HepG2 (cell line): ENCODE measurements at regions not wholly inside any gene's neighbourhood (a gene's known extent, or its start where the extent isn't known, plus 50 kb on each side); places are given as distances from the start of the nearest gene placed in this dataset.

Experiments used
- ATAC-seq: fragments of 200-7000 bp; cut with Tn5 transposase; 3 replicates; pipeline ENCODE4 v1.9.1; 2020; ENCODE audit warnings: mild to moderate bottlenecking, moderate library complexity
- BruUV-seq: library from RNA; stranded (reverse); fragments of 400-500 nt; replicated peaks from 2 replicates; lab custom pipeline; 2021; lab: Mats Ljungman, UMichigan
- CTCF ChIA-PET: fragments of 300-600 bp; formaldehyde crosslinking; extraction: SDS; loops from one replicate; lab custom pipeline; 2021; ENCODE audit warnings: low total read pairs, inconsistent platforms, low intra/inter-chr PET ratio; lab: Yijun Ruan, JAX
- POLR2A ChIA-PET: fragments of 350-600 bp; sonication (Branson Sonifier 250); formaldehyde crosslinking; loops from one replicate; lab custom pipeline; 2020; ENCODE audit warnings: antibody characterized with exemption, inconsistent platforms; lab: Yijun Ruan, JAX
- DNase-seq: peaks from one replicate; pipeline ENCODE4 v3.0.0-alpha.2; 2015; ENCODE audit warnings: low spot score
- FAIRE-seq: peaks from 3 replicates; lab custom pipeline; 2011; peaks lifted over from hg19 to GRCh38; lab: Jason Lieb, UNC
- H2AFZ ChIP-seq: one replicate; pipeline ENCODE4 v1.6.1; 2011; ENCODE audit warnings: low read length, inconsistent platforms
- H3K27ac ChIP-seq: fragments of 300-600 bp; 3 replicates; pipeline ENCODE4 v1.8.0; 2011; ENCODE audit warnings: mixed run types, mild to moderate bottlenecking, mixed read lengths, low read length, inconsistent platforms; ENCODE audit not compliant: insufficient read depth; ENCODE audit errors: extremely low read length
- H3K27me3 ChIP-seq, 2 experiments: fragments of 200-600 bp in 1 of 2; 2 replicates in 1 of 2; 3 replicates in 1 of 2; pipeline versions ENCODE4 v1.6.0 to v1.8.0; 2011; ENCODE audit warnings: low read length in 2 of 2, mild to moderate bottlenecking in 2 of 2, moderate library complexity in 2 of 2, inconsistent platforms in 1 of 2; ENCODE audit not compliant: insufficient read depth in 2 of 2, control insufficient read depth in 1 of 2
- H3K36me3 ChIP-seq, 2 experiments: fragments of 200-600 bp in 1 of 2; replicated peaks in 1 of 2; 2 replicates in 1 of 2; 3 replicates in 1 of 2; pipeline versions ENCODE4 v1.5.1 to v1.8.0; 2011; ENCODE audit warnings: low read length in 2 of 2, inconsistent platforms in 1 of 2; ENCODE audit not compliant: insufficient read depth in 2 of 2, control insufficient read depth in 1 of 2
- H3K4me1 ChIP-seq: 2 replicates; pipeline ENCODE4 v1.5.1; 2012; ENCODE audit warnings: low read length, inconsistent platforms; ENCODE audit not compliant: insufficient read depth
- H3K4me2 ChIP-seq: 2 replicates; pipeline ENCODE4 v1.6.0; 2011; ENCODE audit warnings: low read depth, low read length, inconsistent platforms
- H3K4me3 ChIP-seq, 3 experiments: fragments of 200-600 bp in 1 of 3; sonication (generic), shearing (Covaris generic) in 1 of 3; replicated peaks in 1 of 3; 2 replicates each; pipeline ENCODE4 v1.5.1; 2011 to 2016; ENCODE audit warnings: low read length in 3 of 3, inconsistent platforms in 2 of 3, low read depth in 2 of 3, mild to moderate bottlenecking in 2 of 3, control low read depth in 1 of 3, mixed read lengths in 1 of 3; ENCODE audit not compliant: insufficient read depth in 1 of 3
- H3K79me2 ChIP-seq: one replicate; pipeline ENCODE4 v1.6.1; 2011; ENCODE audit warnings: low read length, inconsistent platforms; ENCODE audit not compliant: insufficient read depth
- H3K9ac ChIP-seq: 2 replicates; pipeline ENCODE4 v1.6.0; 2011; ENCODE audit warnings: mild to moderate bottlenecking, low read depth, low read length, inconsistent platforms; ENCODE audit not compliant: insufficient read depth
- H3K9me3 ChIP-seq: 2 replicates; pipeline ENCODE4 v1.5.1; 2012; ENCODE audit warnings: mild to moderate bottlenecking, low read length
- H4K20me1 ChIP-seq: 2 replicates; pipeline ENCODE4 v1.6.0; 2011; ENCODE audit warnings: inconsistent platforms, mild to moderate bottlenecking, low read length, moderate library complexity; ENCODE audit not compliant: insufficient read depth
- CCDC6 ChIP-seq: sonication (generic); formaldehyde crosslinking; IDR thresholded peaks from 2 replicates; pipeline ENCODE4 v1.8.1; 2022; ENCODE audit warnings: mild to moderate bottlenecking, missing genetic modification reagents, moderate library complexity
- EZH2 ChIP-seq: conservative IDR thresholded peaks from 2 replicates; pipeline ENCODE4 v1.6.1; 2012; ENCODE audit warnings: mild to moderate bottlenecking, low read depth, low read length, moderate library complexity
- KAT8 ChIP-seq: IDR thresholded peaks from 2 replicates; pipeline ENCODE4 v1.6.1; 2016; ENCODE audit warnings: missing genetic modification reagents, missing compliant biosample characterization
- KLF6 ChIP-seq: IDR thresholded peaks from 2 replicates; pipeline ENCODE4 v1.8.0; 2016; ENCODE audit warnings: missing biosample characterization, missing genetic modification reagents
- MTF1 ChIP-seq: sonication (generic); formaldehyde crosslinking; IDR thresholded peaks from 2 replicates; pipeline ENCODE4 v1.5.0; 2020; ENCODE audit warnings: missing genetic modification reagents
- TBX2 ChIP-seq: sonication (generic); formaldehyde crosslinking; IDR thresholded peaks from 2 replicates; pipeline ENCODE4 v1.5.0; 2020; ENCODE audit warnings: missing genetic modification reagents, mild to moderate bottlenecking, borderline replicate concordance
- YEATS2 ChIP-seq: sonication (generic); formaldehyde crosslinking; IDR thresholded peaks from 2 replicates; pipeline ENCODE4 v1.4.0; 2020; ENCODE audit warnings: missing genetic modification reagents, borderline replicate concordance
- ZNF615 ChIP-seq: sonication (generic); formaldehyde crosslinking; IDR thresholded peaks from 2 replicates; pipeline ENCODE4 v1.5.0; 2020; ENCODE audit warnings: mild to moderate bottlenecking, missing genetic modification reagents, borderline replicate concordance
- WGBS: methylation state at CpG from one replicate; pipeline ENCODE4 v1.1.6; 2017; ENCODE audit warnings: low lambda C conversion rate; 5-methylcytosine and 5-hydroxymethylcytosine counted together
- in situ Hi-C: cut with HindIII; loops from 2 replicates; pipeline ENCODE4 v1.10.0; 2017; ENCODE audit warnings: low pct_unique_long_range_greater_than_20kb; ENCODE audit not compliant: extremely low pct_ligation_motif_present
- intact Hi-C: fragments of 100-400 bp; cut with micrococcal nuclease; formaldehyde crosslinking; loops from one replicate; pipeline ENCODE4 v1.10.0; 2022; ENCODE audit not compliant: unreplicated experiment
- TF ChIP-seq, protein P1 (sequence below), 2 experiments: sonication (generic) in 1 of 2; formaldehyde crosslinking in 1 of 2; IDR thresholded peaks; 2 replicates each; pipeline versions ENCODE4 v1.4.0 to v1.6.1; 2016 to 2020; ENCODE audit warnings: borderline replicate concordance in 1 of 2, low read depth in 1 of 2, mild to moderate bottlenecking in 1 of 2, missing genetic modification reagents in 1 of 2

DNA sequence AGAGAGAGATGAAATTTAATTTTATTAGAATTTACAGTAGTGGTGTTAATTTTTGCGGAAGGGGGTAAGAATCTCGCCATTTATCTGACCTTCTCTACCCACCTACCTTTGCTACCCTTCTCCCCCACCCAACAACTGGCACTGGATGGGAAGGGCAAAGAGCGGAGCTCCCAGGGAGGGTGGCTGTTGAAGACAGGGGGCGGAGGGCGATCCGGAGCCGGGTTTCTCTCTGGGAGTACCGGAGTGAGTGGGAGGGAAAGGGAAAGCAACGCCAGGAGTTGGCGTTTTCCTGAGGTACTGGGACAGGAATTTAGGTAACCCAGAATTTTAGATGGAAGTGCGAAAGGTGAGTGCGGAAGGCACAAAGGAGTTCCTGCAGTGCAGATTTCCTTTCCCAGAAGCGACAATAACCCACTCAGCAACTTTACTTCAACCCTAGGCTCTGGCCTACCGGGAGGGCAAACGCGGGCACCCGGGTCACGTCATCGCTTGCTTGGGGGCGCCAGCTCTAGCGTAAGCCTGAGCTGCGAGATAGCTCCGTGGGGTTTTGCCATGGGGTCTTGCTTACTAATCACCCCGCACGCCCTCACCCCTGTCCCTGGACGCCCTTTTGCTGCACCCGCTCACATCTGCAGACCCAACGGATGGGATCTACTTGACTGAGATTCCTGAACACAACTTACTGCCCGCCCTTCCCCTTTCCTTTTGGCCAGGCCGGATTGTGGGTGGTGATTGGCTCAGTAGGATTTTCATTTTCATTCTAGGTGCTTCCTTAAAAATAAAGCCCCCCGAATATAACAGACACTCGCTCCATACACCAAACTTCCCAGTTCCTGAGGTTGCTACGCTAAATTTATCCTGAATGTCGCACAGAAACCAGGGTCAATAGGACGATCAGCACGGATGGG is 413.0 kb upstream of the ESRRG start:
- intact Hi-C loops (no loop called here), in situ Hi-C loops (no loop called here)
- no peaks in the 10 kb centered on the region for H3K9me3 ChIP-seq
- BruUV-seq = no TSS peak
- H3K36me3 ChIP-seq = no peaks in the 10 kb centered on the region
- CTCF ChIA-PET = no interaction called here
- no peak overlapping the region for H2AFZ ChIP-seq
- no peaks in the 10 kb centered on the region for H3K79me2 ChIP-seq
- no peaks in the 10 kb centered on the region for H4K20me1 ChIP-seq
- 0 out of 2 replicates have a peak overlapping the region, but pooled peaks have one; percentile 53 for H3K4me2 ChIP-seq
- no peak overlapping the region for H3K4me3 ChIP-seq
- peaks cover 3 to 59% of the 10 kb centered on the region in 2 experiments for H3K27me3 ChIP-seq
- WGBS = 38% methylated on average over 24 of the region's 36 CpGs
- ATAC-seq (no peak), DNase-seq (no peak), FAIRE-seq (no peak)
- POLR2A ChIA-PET = no interaction called here
- no peak overlapping the region for H3K27ac ChIP-seq
- no peak overlapping the region for H3K9ac ChIP-seq
- H3K4me1 ChIP-seq = no peaks in the 10 kb centered on the region
- TF ChIP-seq ZNF615 (CRISPR knock-in tag) = no peak
- TF ChIP-seq EZH2 = peak; percentile 58; the same call in 1 of the 2 replicates

DNA sequence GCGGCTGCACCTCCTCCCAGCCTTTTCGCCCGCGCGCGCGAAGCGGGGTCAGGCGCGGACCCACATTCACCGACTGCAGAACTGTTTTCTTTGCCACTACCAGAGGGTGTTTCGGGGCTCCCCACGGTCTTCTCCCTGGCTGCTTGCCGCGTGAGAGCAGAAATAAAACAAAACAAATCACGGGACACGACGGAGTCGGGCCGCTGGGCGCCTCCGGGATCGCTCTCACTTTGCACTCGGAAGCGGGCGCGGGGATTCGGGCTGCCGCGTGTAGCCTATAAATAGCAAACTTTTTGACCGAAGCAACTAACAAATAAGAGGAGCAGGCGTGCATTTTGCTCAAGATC is 412.3 kb upstream of the ESRRG start:
- ATAC-seq (peak; percentile 58), DNase-seq (no peak), FAIRE-seq (no peak)
- peak overlapping the region; percentile 53; the same call in 1 of the 2 replicates for H3K4me2 ChIP-seq
- no peak overlapping the region for H3K9ac ChIP-seq
- H2AFZ ChIP-seq = no peak overlapping the region
- TF ChIP-seq YEATS2 = no peak
- no peak for TF ChIP-seq KLF6
- TF ChIP-seq, protein P1, sequence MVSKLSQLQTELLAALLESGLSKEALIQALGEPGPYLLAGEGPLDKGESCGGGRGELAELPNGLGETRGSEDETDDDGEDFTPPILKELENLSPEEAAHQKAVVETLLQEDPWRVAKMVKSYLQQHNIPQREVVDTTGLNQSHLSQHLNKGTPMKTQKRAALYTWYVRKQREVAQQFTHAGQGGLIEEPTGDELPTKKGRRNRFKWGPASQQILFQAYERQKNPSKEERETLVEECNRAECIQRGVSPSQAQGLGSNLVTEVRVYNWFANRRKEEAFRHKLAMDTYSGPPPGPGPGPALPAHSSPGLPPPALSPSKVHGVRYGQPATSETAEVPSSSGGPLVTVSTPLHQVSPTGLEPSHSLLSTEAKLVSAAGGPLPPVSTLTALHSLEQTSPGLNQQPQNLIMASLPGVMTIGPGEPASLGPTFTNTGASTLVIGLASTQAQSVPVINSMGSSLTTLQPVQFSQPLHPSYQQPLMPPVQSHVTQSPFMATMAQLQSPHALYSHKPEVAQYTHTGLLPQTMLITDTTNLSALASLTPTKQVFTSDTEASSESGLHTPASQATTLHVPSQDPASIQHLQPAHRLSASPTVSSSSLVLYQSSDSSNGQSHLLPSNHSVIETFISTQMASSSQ (IDR thresholded peaks at IDR 0.05; ENCODE audit: low read depth) = no peak
- TF ChIP-seq, protein P1 (CRISPR knock-in tag; IDR thresholded peaks at IDR 0.05; ENCODE audit: borderline replicate concordance) = no peak
- no peak for TF ChIP-seq TBX2 (CRISPR knock-in tag)
- TF ChIP-seq MTF1 (CRISPR knock-in tag) = no peak
- TF ChIP-seq KAT8 (CRISPR knock-in tag) = no peak
- TF ChIP-seq CCDC6 (CRISPR knock-in tag) = no peak
- no TSS peak for BruUV-seq
- H3K27me3 ChIP-seq = peaks cover 3 to 59% of the 10 kb centered on the region in 2 experiments
- H3K9me3 ChIP-seq = no peaks in the 10 kb centered on the region
- H3K36me3 ChIP-seq = no peaks in the 10 kb centered on the region
- H3K4me1 ChIP-seq = no peaks in the 10 kb centered on the region
- peak overlapping the region in 2 of 3 experiments; percentile 6 to 33; a peak in 4 of 6 replicates for H3K4me3 ChIP-seq
- CTCF ChIA-PET = no interaction called here
- H4K20me1 ChIP-seq = no peaks in the 10 kb centered on the region
- POLR2A ChIA-PET = no interaction called here
- H3K27ac ChIP-seq = no peak overlapping the region
- intact Hi-C loops (no loop called here), in situ Hi-C loops (no loop called here)
- 2% methylated on average over 18 of the region's 32 CpGs for WGBS
- no peaks in the 10 kb centered on the region for H3K79me2 ChIP-seq
